KG1 (cell line): ENCODE measurements at regions not wholly inside any gene's neighbourhood (a gene's known extent, or its start where the extent isn't known, plus 50 kb on each side); places are given as distances from the start of the nearest gene placed in this dataset.

Experiments
- DNase-seq: peaks from one replicate; lab custom pipeline; 2025; lab: John Stamatoyannopoulos, UW

GRCh38 chrX:45400027-45400779, 199.5 kb upstream of the DIPK2B start:
- no peak for DNase-seq

GRCh38 chrX:45385757-45386156, 185.1 kb upstream of the DIPK2B start:
- no peak for DNase-seq

GRCh38 chrX:45381841-45382240, 181.2 kb upstream of the DIPK2B start:
- DNase-seq = no peak

- DNase-seq = no peak
Measured at GRCh38 chrX:45381366-45381765, 180.7 kb upstream of the DIPK2B start.

- DNase-seq = no peak
Measured at GRCh38 chrX:45379236-45379635, 178.6 kb upstream of the DIPK2B start.

- no peak for DNase-seq
Measured at GRCh38 chrX:45372151-45372550, 171.5 kb upstream of the DIPK2B start.

GRCh38 chrX:45368705-45369104, 168.0 kb upstream of the DIPK2B start:
- no peak for DNase-seq

- DNase-seq = no peak
Measured at GRCh38 chrX:45363596-45363995, 162.9 kb upstream of the DIPK2B start.

- no peak for DNase-seq
Measured at GRCh38 chrX:45360571-45360970, 159.9 kb upstream of the DIPK2B start.

- DNase-seq = no peak
Measured at GRCh38 chrX:45358392-45358791, 157.7 kb upstream of the DIPK2B start.

- no peak for DNase-seq
Measured at GRCh38 chrX:45353456-45353855, 152.8 kb upstream of the DIPK2B start.

- DNase-seq = no peak
Measured at GRCh38 chrX:45352611-45353010, 151.9 kb upstream of the DIPK2B start.

GRCh38 chrX:45351478-45351877, 150.8 kb upstream of the DIPK2B start:
- no peak for DNase-seq

- DNase-seq = no peak
Measured at GRCh38 chrX:45348296-45348695, 147.6 kb upstream of the DIPK2B start.

GRCh38 chrX:45347877-45348276, 147.2 kb upstream of the DIPK2B start:
- no peak for DNase-seq

GRCh38 chrX:45344594-45344993, 143.9 kb upstream of the DIPK2B start:
- DNase-seq = no peak

- no peak for DNase-seq
Measured at GRCh38 chrX:45329217-45329616, 128.5 kb upstream of the DIPK2B start.

- no peak for DNase-seq
Measured at GRCh38 chrX:45324941-45325340, 124.3 kb upstream of the DIPK2B start.

- DNase-seq = no peak
Measured at GRCh38 chrX:45323387-45323786, 122.7 kb upstream of the DIPK2B start.

GRCh38 chrX:45322820-45323219, 122.1 kb upstream of the DIPK2B start:
- no peak for DNase-seq

GRCh38 chrX:45322382-45322781, 121.7 kb upstream of the DIPK2B start:
- no peak for DNase-seq

GRCh38 chrX:45320191-45320590, 119.5 kb upstream of the DIPK2B start:
- DNase-seq = no peak

GRCh38 chrX:45309801-45310200, 109.1 kb upstream of the DIPK2B start:
- DNase-seq = no peak

- DNase-seq = no peak
Measured at GRCh38 chrX:45309096-45309495, 108.4 kb upstream of the DIPK2B start.
